MM.1S (cell line): ENCODE measurements at regions not wholly inside any gene's neighbourhood (a gene's known extent, or its start where the extent isn't known, plus 50 kb on each side); places are given as distances from the start of the nearest gene placed in this dataset.
"Not testable (repeated sequence)": the region's sequence is repeated elsewhere in the genome, so short reads cannot be mapped to it uniquely, and the experiment has no call there.

ENCODE experiments used
- DNase-seq: peaks from one replicate; pipeline ENCODE4 v3.0.0-alpha.2; 2015
- H2AFZ ChIP-seq: fragments of 300-600 bp; sonication (generic); 2 replicates; pipeline ENCODE4 v1.6.0; 2016; ENCODE audit warnings: antibody characterized with exemption, low read length
- H3F3A ChIP-seq: fragments of 300-600 bp; sonication (generic); 2 replicates; pipeline ENCODE4 v1.6.1; 2016; ENCODE audit warnings: mild to moderate bottlenecking, antibody characterized with exemption, low read length, moderate library complexity, mixed read lengths; ENCODE audit not compliant: insufficient read depth
- H3K27ac ChIP-seq: fragments of 300-600 bp; sonication (generic); 2 replicates; pipeline ENCODE4 v1.5.1; 2016; ENCODE audit warnings: mild to moderate bottlenecking, low read length
- H3K27me3 ChIP-seq: fragments of 300-600 bp; sonication (generic); replicated peaks from 2 replicates; pipeline ENCODE4 v1.6.0; 2016; ENCODE audit warnings: low read length; ENCODE audit not compliant: insufficient read depth
- H3K36me3 ChIP-seq: fragments of 300-600 bp; sonication (generic); replicated peaks from 2 replicates; pipeline ENCODE4 v1.6.1; 2016; ENCODE audit warnings: mild to moderate bottlenecking, low read length, mixed read lengths; ENCODE audit not compliant: insufficient read depth
- H3K4me1 ChIP-seq: fragments of 300-600 bp; sonication (generic); 2 replicates; pipeline ENCODE4 v1.6.1; 2016; ENCODE audit warnings: low read length, mixed read lengths
- H3K4me2 ChIP-seq: fragments of 300-600 bp; sonication (generic); 2 replicates; pipeline ENCODE4 v1.6.0; 2016; ENCODE audit warnings: low read depth, low read length
- H3K4me3 ChIP-seq: fragments of 300-600 bp; sonication (generic); 2 replicates; pipeline ENCODE4 v1.5.1; 2016; ENCODE audit warnings: low read length, mixed read lengths
- H3K79me2 ChIP-seq: fragments of 300-600 bp; sonication (generic); 2 replicates; pipeline ENCODE4 v1.6.1; 2016; ENCODE audit warnings: mixed run types, low read length, mixed read lengths
- H3K9ac ChIP-seq: fragments of 300-600 bp; sonication (generic); 2 replicates; pipeline ENCODE4 v1.6.1; 2016; ENCODE audit warnings: low read length, mixed read lengths
- H3K9me2 ChIP-seq: fragments of 300-600 bp; sonication (generic); replicated peaks from 2 replicates; pipeline ENCODE4 v1.6.1; 2016; ENCODE audit warnings: mild to moderate bottlenecking, low read length, mixed read lengths; ENCODE audit not compliant: insufficient read depth
- H3K9me3 ChIP-seq: fragments of 300-600 bp; sonication (generic); replicated peaks from 2 replicates; pipeline ENCODE4 v1.6.1; 2016; ENCODE audit warnings: mild to moderate bottlenecking, low read length, mixed read lengths; ENCODE audit not compliant: insufficient read depth
- H4K20me1 ChIP-seq: fragments of 300-600 bp; sonication (generic); 2 replicates; pipeline ENCODE4 v1.6.1; 2016; ENCODE audit warnings: mild to moderate bottlenecking, low read length, moderate library complexity, mixed read lengths; ENCODE audit not compliant: insufficient read depth
- CTCF ChIP-seq: fragments of 300-600 bp; sonication (generic); IDR thresholded peaks from 2 replicates; pipeline ENCODE4 v1.5.1; 2016; ENCODE audit warnings: antibody characterized with exemption, low read length, mixed read lengths
- EZH2 ChIP-seq: fragments of 300-600 bp; sonication (generic); optimal IDR thresholded peaks from 2 replicates; pipeline ENCODE3; 2017; ENCODE audit warnings: low read depth, mild to moderate bottlenecking, antibody characterized with exemption, low read length, mixed read lengths
- EZH2phosphoT487 ChIP-seq: fragments of 300-600 bp; sonication (generic); IDR thresholded peaks from 2 replicates; pipeline ENCODE4 v1.6.1; 2018; ENCODE audit warnings: antibody characterized with exemption, low read length

- Histone ChIP-seq H3K27me3 (no peaks in the 10 kb centered on the region), H3K36me3 (no peaks in the 10 kb centered on the region), H3K9ac (no peak overlapping the region), H2AFZ (no peak overlapping the region), H3K9me3 (no peaks in the 10 kb centered on the region), H3K4me3 (no peak overlapping the region), H3K79me2 (no peaks in the 10 kb centered on the region), H3K9me2 (no peaks in the 10 kb centered on the region), H3F3A (no peaks in the 10 kb centered on the region), H3K4me2 (no peak overlapping the region), H3K4me1 (no peaks in the 10 kb centered on the region), H4K20me1 (no peaks in the 10 kb centered on the region), H3K27ac (no peak overlapping the region)
- TF ChIP-seq EZH2 (no peak), CTCF (no peak), EZH2phosphoT487 (no peak)
- DNase-seq: no peak
Observed at GRCh38 chr6:80519811-80520594, 413.5 kb downstream of the BCKDHB start.

GRCh38 chr6:80517525-80517924 is 411.1 kb downstream of the BCKDHB start:
- H3K9me2 ChIP-seq: no peaks in the 10 kb centered on the region
- H3K4me2 ChIP-seq: no peak overlapping the region
- no peak overlapping the region for H3K9ac ChIP-seq
- H3K27ac ChIP-seq: no peak overlapping the region
- no peak for DNase-seq
- H3K36me3 ChIP-seq: no peaks in the 10 kb centered on the region
- H3K27me3 ChIP-seq: no peaks in the 10 kb centered on the region
- TF ChIP-seq CTCF (no peak), EZH2phosphoT487 (no peak), EZH2 (no peak)
- no peaks in the 10 kb centered on the region for H3K9me3 ChIP-seq
- H3K4me1 ChIP-seq: no peaks in the 10 kb centered on the region
- H3F3A ChIP-seq: no peaks in the 10 kb centered on the region
- H2AFZ ChIP-seq: no peak overlapping the region
- H4K20me1 ChIP-seq: no peaks in the 10 kb centered on the region
- H3K4me3 ChIP-seq: no peak overlapping the region
- H3K79me2 ChIP-seq: no peaks in the 10 kb centered on the region

- H3K4me3 ChIP-seq, H3K4me2 ChIP-seq, H3F3A ChIP-seq, H3K27ac ChIP-seq, H3K9ac ChIP-seq, H3K4me1 ChIP-seq, H3K9me2 ChIP-seq, H2AFZ ChIP-seq, H3K36me3 ChIP-seq, H3K27me3 ChIP-seq, H3K9me3 ChIP-seq, H3K79me2 ChIP-seq, H4K20me1 ChIP-seq, DNase-seq: not testable (repeated sequence)
Observed at GRCh38 chr6:80510521-80510920, 404.1 kb downstream of the BCKDHB start.

GRCh38 chr6:80508885-80509630 is 402.6 kb downstream of the BCKDHB start:
- Histone ChIP-seq H3K9me2 (no peaks in the 10 kb centered on the region), H3K36me3 (no peaks in the 10 kb centered on the region), H3K4me2 (no peak overlapping the region), H4K20me1 (no peaks in the 10 kb centered on the region), H3K4me1 (no peaks in the 10 kb centered on the region), H3K4me3 (no peak overlapping the region), H3K9ac (no peak overlapping the region), H3K79me2 (no peaks in the 10 kb centered on the region), H2AFZ (no peak overlapping the region), H3F3A (no peaks in the 10 kb centered on the region), H3K9me3 (no peaks in the 10 kb centered on the region), H3K27ac (no peak overlapping the region), H3K27me3 (no peaks in the 10 kb centered on the region)
- TF ChIP-seq EZH2: no peak
- TF ChIP-seq EZH2phosphoT487: no peak
- TF ChIP-seq CTCF: no peak
- no peak for DNase-seq
